Heart left ventricle (tissue), 13 donors: ENCODE measurements at regions not wholly inside any gene's neighbourhood (a gene's known extent, or its start where the extent isn't known, plus 50 kb on each side); places are given as distances from the start of the nearest gene placed in this dataset.

ENCODE experiments used
- CTCF ChIP-seq, 12 donors: fragments of 200-600 bp; sonication (generic) in 4 of 12; IDR thresholded peaks; one replicate each; pipeline versions ENCODE4 v1.5.0 to v1.8.0; 2018 to 2022; ENCODE audit warnings: antibody characterized with exemption in 12 of 12, mild to moderate bottlenecking in 5 of 12
- POLR2A ChIP-seq, 2 donors: fragments of 450-650 bp; IDR thresholded peaks; one replicate each; pipeline ENCODE4 v1.6.1; 2017; ENCODE audit warnings: antibody characterized with exemption in 2 of 2, mild to moderate bottlenecking in 2 of 2, moderate library complexity in 2 of 2
- donor health status: ischemic (EF 13 %, LVEDD 7.1; RV severe dilation, severe dysfunction).
- donor health status: DM: no; HTN: yes; CAD: no.
- donor health status: DM: no; HTN: no; CAD: no.
- donor health status: ischemic (EF 25% LVEDD 6.9; RV normal size, moderate dysfunction).
- donor health status: ischemic (EF 25% LVEDD 5.7; RV mildly dilated, moderate dysfunction).
- donor health status: ischemic (EF 35%, LVEDD 5.7; RV mildly dilated, moderate dysfunction).
- donor health status: nonischemic (EF 11% LVEDD 7.7; RV severe dilation, severe dysfunction).
- donor health status: DM: yes; HTN: yes; CAD: no.
- donor health status: PGD.
- donor health status: ischemic (EF 29% LVEDD 5.4; RV normal size, mild dysfunction).
- donor health status: nonischemic (EF 23%, LVEDD 6.1; RV moderate dilation, normal function).

GRCh38 chr1:8109216-8109615, 83.1 kb upstream of the ERRFI1 start:
- TF ChIP-seq CTCF (IDR thresholded peaks at IDR 0.05): no peak
- TF ChIP-seq POLR2A (IDR thresholded peaks at IDR 0.05): no peak
